ENCODE measurements at regions not wholly inside any gene's neighbourhood (a gene's known extent, or its start where the extent isn't known, plus 50 kb on each side); places are given as distances from the start of the nearest gene placed in this dataset.
"Not testable (repeated sequence)": the region's sequence is repeated elsewhere in the genome, so short reads cannot be mapped to it uniquely, and the experiment has no call there.

DNA sequence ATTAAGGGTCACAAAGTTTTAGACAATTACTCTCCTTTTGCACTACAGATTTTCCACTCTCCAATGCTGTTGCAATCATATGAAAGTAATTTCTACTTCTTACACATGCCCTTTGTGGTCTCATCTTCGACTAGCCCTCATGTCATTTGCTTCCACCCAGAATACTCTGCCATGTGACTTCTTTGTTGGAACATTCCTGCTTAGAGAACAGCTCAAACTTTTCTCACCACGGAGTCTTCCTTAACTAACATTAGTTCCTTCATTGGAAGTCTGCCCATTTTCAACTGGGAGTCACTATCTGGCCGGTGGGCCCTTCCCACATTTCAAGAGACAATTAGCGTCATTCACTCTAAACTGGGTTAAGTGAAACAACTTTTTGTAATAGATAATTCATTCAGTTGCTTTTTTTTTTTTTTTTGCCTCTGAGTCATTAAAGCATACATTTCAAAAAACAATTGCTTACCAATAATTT is 142.6 kb upstream of the PALMD start:
- no peak for DNase-seq (ENCODE audit: low read depth in 1 of 2, low spot score in 1 of 2)
- Histone ChIP-seq H3K27ac (replicated peaks) (no peak overlapping the region), H3K27me3 (ENCODE audit: insufficient read depth, poor library complexity, severe bottlenecking) (no peaks in the 10 kb centered on the region), H3K4me3 (replicated peaks; ENCODE audit: insufficient read depth, low read length) (no peak overlapping the region)
- TF ChIP-seq GABPA (IDR thresholded peaks at IDR 0.05; ENCODE audit: low read depth) (no peak), CTCF (IDR thresholded peaks at IDR 0.05; ENCODE audit: insufficient read depth, low read length) (no peak), POLR2AphosphoS5 (IDR thresholded peaks at IDR 0.05; ENCODE audit: low read depth) (no peak), SPI1 (IDR thresholded peaks at IDR 0.05; ENCODE audit: borderline replicate concordance, low read depth) (no peak), REST (IDR thresholded peaks at IDR 0.05; ENCODE audit: insufficient replicate concordance, low read depth) (no peak)

DNA sequence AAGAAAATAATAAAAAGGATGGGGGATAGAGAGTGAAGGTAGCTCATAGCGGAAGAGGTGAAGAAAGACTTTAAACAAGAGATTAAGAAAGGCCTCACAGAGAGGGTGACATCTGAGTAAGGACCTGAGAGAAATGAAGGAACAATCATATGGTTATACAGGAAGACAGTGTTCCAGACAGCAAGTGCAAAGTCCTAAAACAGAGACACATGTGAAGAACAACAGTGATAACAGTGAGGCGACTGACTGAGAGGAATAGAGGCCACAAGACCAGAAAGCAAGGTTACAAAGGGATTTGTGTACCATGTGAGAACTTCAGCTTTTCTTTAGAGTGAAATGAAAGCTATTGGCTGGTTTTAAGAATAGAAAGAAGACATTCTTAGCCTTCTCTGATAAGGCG is 141.6 kb upstream of the PALMD start:
- H3K4me3 ChIP-seq (replicated peaks; ENCODE audit: insufficient read depth, low read length), result no peak overlapping the region
- no peak for DNase-seq (ENCODE audit: low read depth in 1 of 2, low spot score in 1 of 2)
- no peaks in the 10 kb centered on the region for H3K27me3 ChIP-seq (ENCODE audit: insufficient read depth, poor library complexity, severe bottlenecking)
- TF ChIP-seq POLR2AphosphoS5 (IDR thresholded peaks at IDR 0.05; ENCODE audit: low read depth), result no peak
- TF ChIP-seq CTCF (IDR thresholded peaks at IDR 0.05; ENCODE audit: insufficient read depth, low read length), result no peak
- no peak for TF ChIP-seq REST (IDR thresholded peaks at IDR 0.05; ENCODE audit: insufficient replicate concordance, low read depth)
- no peak for TF ChIP-seq SPI1 (IDR thresholded peaks at IDR 0.05; ENCODE audit: borderline replicate concordance, low read depth)
- no peak for TF ChIP-seq GABPA (IDR thresholded peaks at IDR 0.05; ENCODE audit: low read depth)
- H3K27ac ChIP-seq (replicated peaks), result no peak overlapping the region

- no peak for DNase-seq (ENCODE audit: low read depth in 1 of 2, low spot score in 1 of 2)
- no peak overlapping the region for H3K4me3 ChIP-seq (replicated peaks; ENCODE audit: insufficient read depth, low read length)
- no peak for TF ChIP-seq GABPA (IDR thresholded peaks at IDR 0.05; ENCODE audit: low read depth)
- TF ChIP-seq REST (IDR thresholded peaks at IDR 0.05; ENCODE audit: insufficient replicate concordance, low read depth), result no peak
- no peak for TF ChIP-seq CTCF (IDR thresholded peaks at IDR 0.05; ENCODE audit: insufficient read depth, low read length)
- no peak for TF ChIP-seq POLR2AphosphoS5 (IDR thresholded peaks at IDR 0.05; ENCODE audit: low read depth)
- no peak for TF ChIP-seq SPI1 (IDR thresholded peaks at IDR 0.05; ENCODE audit: borderline replicate concordance, low read depth)
- H3K27me3 ChIP-seq (ENCODE audit: insufficient read depth, poor library complexity, severe bottlenecking), result no peaks in the 10 kb centered on the region
- H3K27ac ChIP-seq (replicated peaks), result no peak overlapping the region
These were observed 139.3 kb upstream of the PALMD start for GRCh38 chr1:99506631-99507030.

GRCh38 chr1:99507446-99507845 is 138.5 kb upstream of the PALMD start:
- H3K27ac ChIP-seq (replicated peaks); H3K27me3 ChIP-seq (ENCODE audit: insufficient read depth, poor library complexity, severe bottlenecking); DNase-seq (ENCODE audit: low read depth in 1 of 2, low spot score in 1 of 2); H3K4me3 ChIP-seq (replicated peaks; ENCODE audit: insufficient read depth, low read length): not testable (repeated sequence)

All from HL-60 (cell line).